HepG2 (cell line): ENCODE measurements at regions not wholly inside any gene's neighbourhood (a gene's known extent, or its start where the extent isn't known, plus 50 kb on each side); places are given as distances from the start of the nearest gene placed in this dataset.

ENCODE experiments used
- BRCA1 ChIP-seq: sonication (generic); formaldehyde crosslinking; IDR thresholded peaks from 2 replicates; pipeline ENCODE4 v1.4.0; 2020; ENCODE audit warnings: missing genetic modification reagents
- FOXA3 ChIP-seq: IDR thresholded peaks from 2 replicates; pipeline ENCODE4 v1.6.1; 2016; ENCODE audit warnings: missing genetic modification reagents, missing compliant biosample characterization
- HES4 ChIP-seq: sonication (generic); formaldehyde crosslinking; IDR thresholded peaks from 2 replicates; pipeline ENCODE4 v1.9.0; 2021; ENCODE audit warnings: mild to moderate bottlenecking, missing genetic modification reagents, borderline replicate concordance
- MAFF ChIP-seq: IDR thresholded peaks from 2 replicates; pipeline ENCODE4 v1.6.1; 2011; ENCODE audit warnings: low read depth, low read length, improper control_type of control experiment
- MLXIP ChIP-seq: sonication (generic); formaldehyde crosslinking; IDR thresholded peaks from 2 replicates; pipeline ENCODE4 v1.9.0; 2021; ENCODE audit warnings: missing genetic modification reagents, borderline replicate concordance
- NR2C2 ChIP-seq: sonication (generic); formaldehyde crosslinking; IDR thresholded peaks from 2 replicates; pipeline ENCODE4 v1.4.0; 2020; ENCODE audit warnings: missing genetic modification reagents, mild to moderate bottlenecking, moderate library complexity, borderline replicate concordance
- PAXIP1 ChIP-seq: sonication (generic); formaldehyde crosslinking; conservative IDR thresholded peaks from 2 replicates; pipeline ENCODE4 v1.4.0; 2020; ENCODE audit warnings: mild to moderate bottlenecking, missing genetic modification reagents, moderate library complexity
- RARA ChIP-seq: IDR thresholded peaks from 2 replicates; pipeline ENCODE4 v1.6.1; 2016; ENCODE audit warnings: missing genetic modification reagents, missing compliant biosample characterization
- SRY ChIP-seq: sonication (generic); formaldehyde crosslinking; IDR thresholded peaks from 2 replicates; pipeline ENCODE4 v1.8.0; 2022; ENCODE audit warnings: mild to moderate bottlenecking, missing genetic modification reagents
- STAG1 ChIP-seq: sonication (generic); formaldehyde crosslinking; IDR thresholded peaks from 2 replicates; pipeline ENCODE4 v1.4.0; 2020; ENCODE audit warnings: missing genetic modification reagents
- ZBTB38 ChIP-seq: sonication (generic); formaldehyde crosslinking; IDR thresholded peaks from 2 replicates; pipeline ENCODE4 v1.5.1; 2020; ENCODE audit warnings: mild to moderate bottlenecking, missing genetic modification reagents
- ZIK1 ChIP-seq: sonication (generic); formaldehyde crosslinking; IDR thresholded peaks from 2 replicates; pipeline ENCODE4 v1.5.0; 2020; ENCODE audit warnings: mild to moderate bottlenecking, low read depth, missing genetic modification reagents, borderline replicate concordance
- ZNF609 ChIP-seq: sonication (generic); formaldehyde crosslinking; IDR thresholded peaks from 2 replicates; pipeline ENCODE4 v1.4.0; 2020; ENCODE audit warnings: mild to moderate bottlenecking, missing genetic modification reagents, borderline replicate concordance
- ZNF790 ChIP-seq: sonication (generic); formaldehyde crosslinking; IDR thresholded peaks from 2 replicates; pipeline ENCODE4 v1.8.0; 2022; ENCODE audit warnings: missing genetic modification reagents, mild to moderate bottlenecking, borderline replicate concordance
- ZNF883 ChIP-seq: sonication (generic); formaldehyde crosslinking; IDR thresholded peaks from 2 replicates; pipeline ENCODE4 v1.5.1; 2020; ENCODE audit warnings: mild to moderate bottlenecking, missing genetic modification reagents; ENCODE audit errors: not compliant biosample characterization

- peak; percentile 85 for TF ChIP-seq PAXIP1 (CRISPR knock-in tag)
- peak; percentile 70 for TF ChIP-seq FOXA3
- TF ChIP-seq ZBTB38 (CRISPR knock-in tag), result no peak
- peak; percentile 85 for TF ChIP-seq RARA
- TF ChIP-seq MLXIP, result no peak
- no peak for TF ChIP-seq ZNF790 (CRISPR knock-in tag)
- peak; percentile 71 for TF ChIP-seq MAFF
- no peak for TF ChIP-seq NR2C2 (CRISPR knock-in tag)
- no peak for TF ChIP-seq HES4
- TF ChIP-seq STAG1, result no peak
- TF ChIP-seq BRCA1 (CRISPR knock-in tag), result no peak
- no peak for TF ChIP-seq ZIK1 (CRISPR knock-in tag)
- no peak for TF ChIP-seq SRY
- TF ChIP-seq ZNF883 (CRISPR knock-in tag), result no peak
- TF ChIP-seq ZNF609 (CRISPR knock-in tag), result peak; percentile 57; the same call in 1 of the 2 replicates
Measured at GRCh38 chr9:82597241-82598203, 465.4 kb downstream of the RASEF start (continued).
